A549 (cell line): ENCODE measurements at regions not wholly inside any gene's neighbourhood (a gene's known extent, or its start where the extent isn't known, plus 50 kb on each side); places are given as distances from the start of the nearest gene placed in this dataset.
A peak's percentile ranks its signal among the peaks of the same experiment; 100 is the strongest.
"Not testable (repeated sequence)": the region's sequence is repeated elsewhere in the genome, so short reads cannot be mapped to it uniquely, and the experiment has no call there.

Experiments
- ATAC-seq, 2 experiments: fragments of 200-7000 bp in 1 of 2; fragments of >200 bp in 1 of 2; cut with Nextera tagmentation in 1 of 2; cut with Tn5 transposase in 1 of 2; 3 replicates each; pipeline versions ENCODE4 v1.8.0 to v1.9.1; 2018 to 2020; ENCODE audit warnings: mild to moderate bottlenecking in 1 of 2, moderate library complexity in 1 of 2
- CTCF ChIA-PET: fragments of 300-600 bp; sonication (Branson Sonifier 250); formaldehyde crosslinking; extraction: SDS; loops from one replicate; lab custom pipeline; 2021; ENCODE audit warnings: antibody characterized with exemption, inconsistent platforms; lab: Yijun Ruan, JAX
- POLR2A ChIA-PET: fragments of 350-600 bp; formaldehyde crosslinking; extraction: SDS; loops from one replicate; lab custom pipeline; 2021; ENCODE audit warnings: antibody characterized with exemption, inconsistent platforms; lab: Yijun Ruan, JAX
- DNase-seq, 2 experiments: peaks; one replicate each; pipeline versions ENCODE4 v3.0.0 to v3.0.0-alpha.2; 2011 to 2016; ENCODE audit warnings: low read depth in 1 of 2, low spot score in 1 of 2
- FAIRE-seq: peaks from 2 replicates; lab custom pipeline; 2011; peaks lifted over from hg19 to GRCh38; lab: Jason Lieb, UNC
- H3K27ac ChIP-seq, 2 experiments: fragments of >200 bp; sonication (Bioruptor Twin); formaldehyde crosslinking; 3 replicates each; pipeline ENCODE4 v1.5.1; 2016 to 2017
- H3K4me1 ChIP-seq: fragments of >200 bp; sonication (Bioruptor Twin); formaldehyde crosslinking; 3 replicates; pipeline ENCODE4 v1.6.1; 2016
- H3K4me2 ChIP-seq: fragments of >200 bp; sonication (Bioruptor Twin); formaldehyde crosslinking; 3 replicates; pipeline ENCODE4 v1.6.1; 2016
- H3K4me3 ChIP-seq: fragments of >200 bp; sonication (Bioruptor Twin); formaldehyde crosslinking; 3 replicates; pipeline ENCODE4 v1.5.1; 2016
- H3K9me3 ChIP-seq: fragments of >200 bp; sonication (Bioruptor Twin); formaldehyde crosslinking; 3 replicates; pipeline ENCODE4 v1.6.1; 2016
- CHD2 ChIP-seq: fragments of 150-350 bp; IDR thresholded peaks from 2 replicates; pipeline ENCODE4 v1.6.1; 2014; ENCODE audit warnings: low read length; ENCODE audit not compliant: partially characterized antibody
- NPAS2 ChIP-seq: fragments of 250-450 bp; sonication (Bioruptor Pico); IDR thresholded peaks from 2 replicates; pipeline ENCODE4 v1.8.0; 2022; ENCODE audit warnings: mild to moderate bottlenecking, moderate library complexity, borderline replicate concordance
- PHF8 ChIP-seq: fragments of 200-600 bp; sonication (generic); IDR thresholded peaks from 2 replicates; pipeline ENCODE4 v1.6.1; 2016; ENCODE audit warnings: low read depth, mild to moderate bottlenecking, antibody characterized with exemption, moderate library complexity, borderline replicate concordance
- TP53 ChIP-seq: fragments of 250-450 bp; sonication (Bioruptor Pico); IDR thresholded peaks from 2 replicates; pipeline ENCODE4 v1.5.0; 2021; ENCODE audit warnings: mild to moderate bottlenecking, moderate library complexity
- ZNF302 ChIP-seq: fragments of 250-450 bp; sonication (Bioruptor Pico); IDR thresholded peaks from 2 replicates; pipeline ENCODE4 v1.9.0; 2021; ENCODE audit warnings: inconsistent platforms, mild to moderate bottlenecking, moderate library complexity
- WGBS: methylation state at CpG from one replicate; pipeline ENCODE4 v1.1.6; 2017; ENCODE audit errors: missing lambda C conversion rate; 5-methylcytosine and 5-hydroxymethylcytosine counted together

DNA sequence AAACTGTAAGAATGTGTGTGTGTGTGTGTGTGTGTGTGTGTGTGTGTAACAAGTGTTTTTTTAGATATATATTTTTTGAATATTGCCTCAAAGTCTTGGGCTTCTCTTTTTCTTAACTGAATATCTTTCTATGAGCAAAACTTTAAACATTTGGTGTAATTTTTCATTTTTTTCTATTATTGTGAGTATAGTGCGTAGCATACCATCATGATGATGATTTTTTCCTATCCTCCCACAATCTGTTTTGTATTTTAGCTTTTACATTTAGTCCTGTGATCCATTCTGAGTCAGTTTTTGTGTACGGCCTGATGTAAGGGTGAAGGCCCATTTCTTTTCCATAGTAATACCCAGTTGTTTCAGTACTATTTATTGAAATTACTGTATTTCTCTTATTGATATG is 680.6 kb downstream of the TTLL7 start:
- Histone ChIP-seq H3K4me2 (no peak overlapping the region), H3K9me3 (no peaks in the 10 kb centered on the region), H3K27ac (no peak overlapping the region), H3K4me1 (no peaks in the 10 kb centered on the region), H3K4me3 (no peak overlapping the region)
- DNase-seq = no peak
- TF ChIP-seq PHF8 (no peak), CHD2 (no peak), ZNF302 (CRISPR knock-in tag) (no peak), NPAS2 (CRISPR knock-in tag) (no peak), TP53 (no peak)
- no peak for ATAC-seq
- POLR2A ChIA-PET = no interaction called here
- CTCF ChIA-PET = no interaction called here
- 48% methylated on average over 2 of the region's 2 CpGs for WGBS
- no peak for FAIRE-seq

DNA sequence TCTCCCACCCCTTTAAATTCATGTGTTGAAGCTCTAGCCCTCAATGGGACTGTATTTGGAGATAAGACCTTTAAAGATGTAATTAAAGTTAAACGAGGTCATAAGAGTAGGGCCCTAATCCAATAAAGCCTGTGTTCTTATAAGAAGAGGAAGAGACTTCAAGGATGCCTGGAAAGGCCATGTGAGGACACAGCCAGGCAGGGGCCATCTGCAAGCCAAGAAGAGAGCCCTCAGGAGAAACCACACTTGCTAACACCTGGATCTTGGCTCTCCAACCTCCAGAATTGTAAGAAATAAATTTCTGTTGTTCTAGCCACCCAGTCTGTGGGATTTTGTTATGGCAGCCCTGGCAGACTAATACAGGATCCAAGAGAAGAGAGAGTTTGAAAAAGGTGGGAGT is 683.5 kb downstream of the TTLL7 start:
- H3K4me2 ChIP-seq, H3K27ac ChIP-seq, DNase-seq, H3K9me3 ChIP-seq, CTCF ChIA-PET, POLR2A ChIA-PET, H3K4me1 ChIP-seq, H3K4me3 ChIP-seq, ATAC-seq, FAIRE-seq: not testable (repeated sequence)
- WGBS = no CpG with 5 or more reads among the region's 1 CpG

DNA sequence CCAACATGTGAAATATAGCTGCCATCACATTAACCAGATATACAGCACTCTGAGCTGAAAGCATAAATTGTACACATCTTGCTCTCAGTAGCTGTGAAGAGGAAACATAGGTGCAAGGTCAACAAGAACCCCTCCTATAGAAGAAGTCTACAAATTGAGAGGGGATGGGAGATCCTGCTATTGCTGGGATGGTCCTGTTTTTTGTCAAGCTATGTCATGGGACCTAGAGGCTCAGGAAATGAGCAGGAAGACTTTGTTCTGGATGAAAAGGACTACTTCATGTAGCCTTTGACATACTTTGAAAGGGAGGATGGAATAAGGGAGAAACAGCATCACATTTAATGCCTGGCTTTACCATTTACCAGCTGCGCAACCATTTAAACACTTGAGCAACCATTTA is 688.8 kb downstream of the TTLL7 start:
- WGBS = 60% methylated on average over 1 of the region's 1 CpG
- POLR2A ChIA-PET, ATAC-seq: not testable (repeated sequence)

DNA sequence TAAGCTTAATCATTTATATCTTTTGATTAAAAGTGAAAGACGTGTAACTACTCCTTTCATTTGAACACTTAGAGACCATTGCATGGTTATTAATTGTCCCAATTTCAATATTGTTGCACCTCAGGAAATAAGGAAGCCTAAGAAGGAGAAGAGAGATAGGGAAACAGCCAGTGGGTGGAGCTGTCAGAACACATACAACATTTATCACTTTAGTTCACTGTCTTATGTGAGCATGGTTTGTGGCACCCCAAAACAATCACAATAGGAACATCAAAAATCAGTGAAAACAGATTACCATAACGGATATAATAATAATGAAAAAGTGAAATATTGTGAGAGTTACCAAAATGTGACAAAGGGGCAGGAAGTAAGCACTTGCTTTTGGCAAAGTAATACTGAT is 689.9 kb downstream of the TTLL7 start:
- ATAC-seq = not testable (repeated sequence)

More for the DNA sequence above, 688.8 kb downstream of the TTLL7 start:
- H3K27ac ChIP-seq, DNase-seq, H3K9me3 ChIP-seq, H3K4me3 ChIP-seq, H3K4me2 ChIP-seq, CTCF ChIA-PET, H3K4me1 ChIP-seq, FAIRE-seq: not testable (repeated sequence)

DNA sequence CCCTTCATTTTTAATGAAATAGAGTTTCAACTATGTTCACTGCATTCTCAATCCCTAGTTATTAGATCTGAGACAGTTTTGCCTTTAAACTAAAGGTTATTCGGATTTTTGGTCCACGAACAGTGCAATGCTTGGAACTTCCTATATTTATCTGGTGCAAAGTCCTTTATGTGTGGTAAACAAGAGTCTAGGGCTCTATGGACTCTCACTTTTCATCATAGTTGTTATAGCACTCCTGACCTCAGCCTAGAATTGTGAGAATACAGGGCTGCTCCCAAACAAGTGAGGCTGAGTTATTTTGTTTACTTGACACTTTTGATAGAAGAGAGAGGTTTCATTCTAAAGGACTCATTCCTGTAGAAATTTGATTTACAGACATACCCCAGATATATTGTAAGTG is 692.1 kb downstream of the TTLL7 start:
- ATAC-seq, CTCF ChIA-PET: not testable (repeated sequence)
- WGBS = 0% methylated on average over 2 of the region's 2 CpGs

More for the DNA sequence above, 689.9 kb downstream of the TTLL7 start:
- CTCF ChIA-PET, H3K27ac ChIP-seq, POLR2A ChIA-PET, FAIRE-seq, H3K4me1 ChIP-seq, H3K4me2 ChIP-seq, H3K4me3 ChIP-seq, H3K9me3 ChIP-seq, DNase-seq: not testable (repeated sequence)
- 0% methylated on average over 2 of the region's 2 CpGs for WGBS

DNA sequence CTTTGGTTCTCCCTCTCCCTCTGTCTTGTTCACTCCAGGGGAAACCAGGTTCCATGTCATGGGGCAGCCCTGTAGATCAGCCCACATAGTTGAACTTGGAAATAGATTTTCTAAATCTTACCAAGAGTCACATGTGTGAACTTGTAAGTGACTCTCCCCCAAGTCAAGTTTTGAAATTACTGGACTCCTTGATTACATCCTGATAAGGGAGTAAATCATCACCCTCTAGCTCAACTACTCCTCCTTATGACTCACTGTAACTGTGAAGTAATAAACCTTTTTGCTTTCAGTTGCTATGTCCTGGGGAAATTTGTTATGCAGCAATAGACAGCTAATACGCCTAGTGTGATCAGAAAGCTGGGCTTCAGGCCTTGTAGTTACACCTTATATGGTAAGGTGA is 703.3 kb downstream of the TTLL7 start:
- CTCF ChIA-PET = not testable (repeated sequence)

More for the DNA sequence above, 692.1 kb downstream of the TTLL7 start:
- H3K9me3 ChIP-seq, H3K4me1 ChIP-seq, FAIRE-seq, H3K27ac ChIP-seq, POLR2A ChIA-PET, H3K4me2 ChIP-seq, DNase-seq, H3K4me3 ChIP-seq: not testable (repeated sequence)

DNA sequence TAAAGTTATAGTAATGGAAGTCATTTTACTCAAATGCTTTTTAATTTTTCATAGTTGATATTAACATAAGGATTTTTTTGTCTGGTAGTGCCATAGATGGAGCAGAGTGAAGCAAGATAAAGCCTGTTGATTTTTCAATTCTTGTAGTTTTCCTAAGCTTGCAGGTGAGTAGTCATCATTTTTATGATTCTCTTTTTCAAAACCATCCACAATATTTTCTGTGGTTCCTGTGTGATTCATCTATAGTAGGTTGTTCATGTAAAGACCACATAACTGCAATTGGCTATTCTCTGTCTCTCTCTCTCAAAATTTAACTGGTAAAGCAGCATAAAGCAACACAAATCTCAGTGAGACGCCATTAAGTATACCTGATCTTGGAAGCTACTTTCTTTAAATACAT is 711.5 kb downstream of the TTLL7 start:
- FAIRE-seq, H3K4me1 ChIP-seq, CTCF ChIA-PET, POLR2A ChIA-PET, ATAC-seq, DNase-seq, H3K9me3 ChIP-seq, H3K4me3 ChIP-seq, H3K27ac ChIP-seq, H3K4me2 ChIP-seq: not testable (repeated sequence)
- WGBS = 19% methylated on average over 1 of the region's 1 CpG

More for the DNA sequence above, 703.3 kb downstream of the TTLL7 start:
- H3K4me2 ChIP-seq, H3K4me1 ChIP-seq, H3K9me3 ChIP-seq, H3K27ac ChIP-seq, FAIRE-seq, H3K4me3 ChIP-seq, ATAC-seq, POLR2A ChIA-PET, DNase-seq: not testable (repeated sequence)
- WGBS = 0% methylated on average over 1 of the region's 1 CpG

DNA sequence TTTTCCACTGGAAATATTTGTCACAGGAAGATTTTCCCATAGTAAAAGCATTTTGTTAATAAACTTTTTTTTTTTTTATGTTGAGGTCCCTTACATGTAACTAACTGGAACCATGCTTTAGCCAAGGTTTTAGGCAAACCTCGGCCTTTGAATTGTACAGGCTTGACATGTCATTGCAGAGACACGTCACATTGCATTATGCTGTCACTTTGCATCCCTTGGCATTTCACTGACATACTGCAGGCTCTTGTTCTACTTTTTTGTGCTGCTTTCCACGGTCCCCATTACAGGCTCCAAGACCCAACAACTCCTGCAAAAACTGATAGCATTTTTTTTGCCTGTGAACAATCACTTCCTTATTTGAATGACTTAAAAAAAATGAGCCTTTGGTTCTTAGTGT is 724.3 kb downstream of the TTLL7 start:
- ATAC-seq, H3K4me1 ChIP-seq, H3K4me2 ChIP-seq, CTCF ChIA-PET, FAIRE-seq, POLR2A ChIA-PET, H3K27ac ChIP-seq, H3K9me3 ChIP-seq, DNase-seq, H3K4me3 ChIP-seq: not testable (repeated sequence)
- 2% methylated on average over 3 of the region's 3 CpGs for WGBS

DNA sequence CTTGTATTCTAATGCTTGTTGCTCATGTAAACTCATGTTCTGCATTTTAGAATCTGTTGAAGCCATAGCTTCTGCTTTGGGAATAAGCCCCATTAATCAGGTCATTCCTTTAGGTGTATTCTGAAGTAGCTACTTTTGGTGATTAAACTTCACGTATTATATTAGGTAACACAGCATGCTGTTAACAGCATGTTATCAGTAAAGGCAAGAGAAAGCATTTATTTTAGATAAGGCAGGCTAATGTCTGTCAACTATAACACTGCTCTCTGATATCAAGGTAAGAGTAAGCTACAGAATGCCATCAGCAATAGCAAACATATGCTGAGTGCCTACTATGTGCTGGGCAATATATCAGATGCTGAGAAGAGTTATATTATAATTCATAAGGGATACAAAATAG is 726.4 kb downstream of the TTLL7 start:
- H3K4me2 ChIP-seq, ATAC-seq, H3K27ac ChIP-seq, H3K4me3 ChIP-seq, H3K4me1 ChIP-seq, H3K9me3 ChIP-seq, POLR2A ChIA-PET, FAIRE-seq, DNase-seq, CTCF ChIA-PET: not testable (repeated sequence)
- WGBS = 25% methylated on average over 1 of the region's 1 CpG

DNA sequence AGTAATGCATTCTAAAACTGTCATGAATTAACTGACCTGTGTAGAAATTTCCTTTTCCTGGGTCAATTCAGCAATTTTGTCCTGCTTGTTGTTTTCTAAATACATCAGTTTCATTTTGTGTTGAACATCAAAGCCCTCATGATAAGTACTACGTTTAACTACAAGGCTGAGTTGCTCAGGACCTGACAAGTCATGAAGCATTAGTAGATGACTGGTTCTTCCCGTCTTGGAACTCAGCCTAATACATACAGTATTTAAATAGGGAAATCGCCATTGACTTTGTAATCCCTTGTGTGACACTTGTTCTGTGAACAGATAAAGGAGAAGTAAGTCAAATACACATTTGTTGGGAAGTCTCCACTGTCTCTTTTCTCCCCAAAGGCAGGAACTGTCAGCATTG is 727.1 kb downstream of the TTLL7 start:
- 0% methylated on average over 3 of the region's 3 CpGs for WGBS
- H3K27ac ChIP-seq, FAIRE-seq, CTCF ChIA-PET, H3K4me3 ChIP-seq, H3K4me1 ChIP-seq, H3K9me3 ChIP-seq, DNase-seq, ATAC-seq, POLR2A ChIA-PET, H3K4me2 ChIP-seq: not testable (repeated sequence)

DNA sequence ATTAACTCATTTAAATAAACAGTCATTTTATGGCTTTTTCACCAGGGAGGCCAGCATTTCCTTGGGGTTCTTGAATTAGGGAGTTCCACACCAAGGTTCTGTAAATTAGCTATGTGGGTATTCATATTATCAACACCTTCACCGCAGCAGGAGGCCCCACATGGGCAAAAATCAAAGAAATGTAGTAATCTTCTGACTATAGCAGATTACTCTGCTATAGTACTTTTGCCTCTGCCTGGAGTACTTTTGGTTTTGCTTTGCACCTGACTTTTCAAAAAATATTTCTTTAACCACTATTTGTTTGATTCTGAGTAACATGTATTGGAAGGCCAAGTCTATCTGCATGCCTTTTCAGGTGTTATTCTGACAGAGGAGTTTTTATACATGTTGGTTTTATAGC is 728.1 kb downstream of the TTLL7 start:
- 0% methylated on average over 1 of the region's 1 CpG for WGBS
- H3K4me1 ChIP-seq, DNase-seq, H3K9me3 ChIP-seq, H3K27ac ChIP-seq, H3K4me2 ChIP-seq, CTCF ChIA-PET, H3K4me3 ChIP-seq, ATAC-seq, POLR2A ChIA-PET: not testable (repeated sequence)
- peak; percentile 80 for FAIRE-seq
